Uterus (tissue), 2 donors: ENCODE measurements at regions not wholly inside any gene's neighbourhood (a gene's known extent, or its start where the extent isn't known, plus 50 kb on each side); places are given as distances from the start of the nearest gene placed in this dataset.

Experiments
- CTCF ChIP-seq, 4 experiments: fragments of 200-600 bp in 2 of 4; fragments of 450-650 bp in 2 of 4; sonication (generic) in 2 of 4; IDR thresholded peaks; one replicate each; pipeline ENCODE4 v1.5.1; 2016 to 2019; ENCODE audit warnings: antibody characterized with exemption in 4 of 4, mild to moderate bottlenecking in 2 of 4, moderate library complexity in 1 of 4
- POLR2A ChIP-seq, 2 donors: fragments of 450-650 bp; IDR thresholded peaks; one replicate each; pipeline ENCODE4 v1.6.1; 2016; ENCODE audit warnings: antibody characterized with exemption in 2 of 2, mild to moderate bottlenecking in 1 of 2, moderate library complexity in 1 of 2

- TF ChIP-seq POLR2A (IDR thresholded peaks at IDR 0.05) (no peak), CTCF (IDR thresholded peaks at IDR 0.05) (no peak)
Measured at GRCh38 chr1:56309065-56309464, 270.3 kb downstream of the PLPP3 start.
